ENCODE measurements at regions not wholly inside any gene's neighbourhood (a gene's known extent, or its start where the extent isn't known, plus 50 kb on each side); places are given as distances from the start of the nearest gene placed in this dataset.

- TF ChIP-seq CTCF (tag by site-specific recombination; IDR thresholded peaks at IDR 0.05) (no peak), GFI1B (tag by site-specific recombination; IDR thresholded peaks at IDR 0.05) (no peak), ZSCAN30 (tag by site-specific recombination; IDR thresholded peaks at IDR 0.05) (no peak), ZNF174 (tag by site-specific recombination; IDR thresholded peaks at IDR 0.05) (no peak), ZNF350 (tag by site-specific recombination; IDR thresholded peaks at IDR 0.05) (no peak), YY1 (tag by site-specific recombination; IDR thresholded peaks at IDR 0.05) (no peak), ZSCAN5A (tag by site-specific recombination; IDR thresholded peaks at IDR 0.05) (no peak), ZNF394 (tag by site-specific recombination; IDR thresholded peaks at IDR 0.05; ENCODE audit: borderline replicate concordance) (no peak), ZNF596 (tag by site-specific recombination; IDR thresholded peaks at IDR 0.05) (no peak), ZBTB8A (tag by site-specific recombination; IDR thresholded peaks at IDR 0.05) (no peak), REST (tag by site-specific recombination; IDR thresholded peaks at IDR 0.05) (no peak), ZNF747 (tag by site-specific recombination; IDR thresholded peaks at IDR 0.05) (no peak)
Measured at GRCh38 chr1:181148636-181149035, 60.1 kb downstream of the IER5 start.
